ENCODE measurements at regions not wholly inside any gene's neighbourhood (a gene's known extent, or its start where the extent isn't known, plus 50 kb on each side); places are given as distances from the start of the nearest gene placed in this dataset.

- TF ChIP-seq, protein P1, sequence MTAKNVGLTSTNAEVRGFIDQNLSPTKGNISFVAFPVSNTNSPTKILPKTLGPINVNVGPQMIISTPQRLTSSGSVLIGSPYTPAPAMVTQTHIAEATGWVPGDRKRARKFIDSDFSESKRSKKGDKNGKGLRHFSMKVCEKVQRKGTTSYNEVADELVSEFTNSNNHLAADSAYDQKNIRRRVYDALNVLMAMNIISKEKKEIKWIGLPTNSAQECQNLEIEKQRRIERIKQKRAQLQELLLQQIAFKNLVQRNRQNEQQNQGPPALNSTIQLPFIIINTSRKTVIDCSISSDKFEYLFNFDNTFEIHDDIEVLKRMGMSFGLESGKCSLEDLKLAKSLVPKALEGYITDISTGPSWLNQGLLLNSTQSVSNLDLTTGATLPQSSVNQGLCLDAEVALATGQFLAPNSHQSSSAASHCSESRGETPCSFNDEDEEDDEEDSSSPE (CRISPR knock-in tag; IDR thresholded peaks at IDR 0.05), result no peak
- no peak for TF ChIP-seq ZNF605 (CRISPR knock-in tag; IDR thresholded peaks at IDR 0.05)
Measured at GRCh38 chr3:22351806-22352205, 600.8 kb upstream of the ZNF385D start (continued).

DNA sequence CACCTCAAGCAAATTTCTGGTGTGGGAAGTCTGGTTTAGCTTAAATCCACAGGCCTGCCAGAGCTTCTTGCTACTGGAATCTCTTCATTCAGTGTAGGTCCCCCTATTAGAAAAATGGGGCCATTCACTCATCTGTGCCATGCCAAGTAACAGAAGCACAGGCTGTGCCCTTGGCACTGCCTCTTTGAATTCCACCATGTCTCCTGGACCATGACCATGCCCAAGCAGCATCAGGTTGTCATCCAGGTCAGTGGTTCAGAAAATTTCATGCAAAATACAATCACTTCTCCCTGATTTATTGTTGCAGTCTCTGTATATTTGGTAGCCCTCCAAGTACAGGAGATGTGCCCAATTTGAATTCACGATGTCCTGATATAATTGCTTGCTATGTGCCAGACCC is 602.1 kb upstream of the ZNF385D start:
- H3K4me1 ChIP-seq (ENCODE audit: insufficient read depth, low read length), result no peaks in the 10 kb centered on the region
- no peak overlapping the region for H2AFZ ChIP-seq (ENCODE audit: low read length)
- no peaks in the 10 kb centered on the region for H4K20me1 ChIP-seq (ENCODE audit: insufficient read depth, low read length)
- no peak for FAIRE-seq
- BruUV-seq (replicated peaks), result no TSS peak
- no peak for DNase-seq (ENCODE audit: low spot score)
- in situ Hi-C loops (cut with HindIII; ENCODE audit: extremely low pct_ligation_motif_present, low pct_unique_long_range_greater_than_20kb), result no loop called here
- ChIA-PET POLR2A (no interaction called here), CTCF (ENCODE audit: low intra/inter-chr PET ratio, low total read pairs) (no interaction called here)
- no peaks in the 10 kb centered on the region for H3K79me2 ChIP-seq (ENCODE audit: insufficient read depth, low read length)
- no peak overlapping the region for H3K4me3 ChIP-seq (replicated peaks in 1 of 3; ENCODE audit: insufficient read depth in 1 of 3, low read depth in 2 of 3, low read length in 3 of 3)
- no peaks in the 10 kb centered on the region for H3K27me3 ChIP-seq (ENCODE audit: control insufficient read depth in 1 of 2, insufficient read depth in 2 of 2, low read length in 2 of 2)
- no peaks in the 10 kb centered on the region for H3K36me3 ChIP-seq (replicated peaks in 1 of 2; ENCODE audit: control insufficient read depth in 1 of 2, insufficient read depth in 2 of 2, low read length in 2 of 2)
- no peak overlapping the region for H3K4me2 ChIP-seq (ENCODE audit: low read depth, low read length)
- H3K9ac ChIP-seq (ENCODE audit: insufficient read depth, low read depth, low read length), result no peak overlapping the region
- intact Hi-C loops (cut with micrococcal nuclease; ENCODE audit: unreplicated experiment), result no loop called here
- ATAC-seq, result no peak
- no peaks in the 10 kb centered on the region for H3K9me3 ChIP-seq (ENCODE audit: low read length)
- no peak overlapping the region for H3K27ac ChIP-seq (ENCODE audit: extremely low read length, insufficient read depth, low read length)
- 0% methylated on average over 1 of the region's 1 CpG for WGBS (ENCODE audit: low lambda C conversion rate)
- TF ChIP-seq MYC (CRISPR knock-in tag; IDR thresholded peaks at IDR 0.05; ENCODE audit: borderline replicate concordance), result no peak
- TF ChIP-seq, protein P2, sequence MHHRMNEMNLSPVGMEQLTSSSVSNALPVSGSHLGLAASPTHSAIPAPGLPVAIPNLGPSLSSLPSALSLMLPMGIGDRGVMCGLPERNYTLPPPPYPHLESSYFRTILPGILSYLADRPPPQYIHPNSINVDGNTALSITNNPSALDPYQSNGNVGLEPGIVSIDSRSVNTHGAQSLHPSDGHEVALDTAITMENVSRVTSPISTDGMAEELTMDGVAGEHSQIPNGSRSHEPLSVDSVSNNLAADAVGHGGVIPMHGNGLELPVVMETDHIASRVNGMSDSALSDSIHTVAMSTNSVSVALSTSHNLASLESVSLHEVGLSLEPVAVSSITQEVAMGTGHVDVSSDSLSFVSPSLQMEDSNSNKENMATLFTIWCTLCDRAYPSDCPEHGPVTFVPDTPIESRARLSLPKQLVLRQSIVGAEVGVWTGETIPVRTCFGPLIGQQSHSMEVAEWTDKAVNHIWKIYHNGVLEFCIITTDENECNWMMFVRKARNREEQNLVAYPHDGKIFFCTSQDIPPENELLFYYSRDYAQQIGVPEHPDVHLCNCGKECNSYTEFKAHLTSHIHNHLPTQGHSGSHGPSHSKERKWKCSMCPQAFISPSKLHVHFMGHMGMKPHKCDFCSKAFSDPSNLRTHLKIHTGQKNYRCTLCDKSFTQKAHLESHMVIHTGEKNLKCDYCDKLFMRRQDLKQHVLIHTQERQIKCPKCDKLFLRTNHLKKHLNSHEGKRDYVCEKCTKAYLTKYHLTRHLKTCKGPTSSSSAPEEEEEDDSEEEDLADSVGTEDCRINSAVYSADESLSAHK (CRISPR knock-in tag; IDR thresholded peaks at IDR 0.05; ENCODE audit: borderline replicate concordance), result no peak
- TF ChIP-seq AKAP8 (CRISPR knock-in tag; IDR thresholded peaks at IDR 0.05), result no peak
- TF ChIP-seq ATF2 (CRISPR knock-in tag; IDR thresholded peaks at IDR 0.05), result no peak
- no peak for TF ChIP-seq MED8 (CRISPR knock-in tag; IDR thresholded peaks at IDR 0.05; ENCODE audit: insufficient replicate concordance)
- no peak for TF ChIP-seq ZNF710 (CRISPR knock-in tag; IDR thresholded peaks at IDR 0.05; ENCODE audit: borderline replicate concordance)
- no peak for TF ChIP-seq ZNF333 (CRISPR knock-in tag; IDR thresholded peaks at IDR 0.05; ENCODE audit: borderline replicate concordance)
- no peak for TF ChIP-seq SOX6 (IDR thresholded peaks at IDR 0.05)
- TF ChIP-seq SOX6 (CRISPR knock-in tag; IDR thresholded peaks at IDR 0.05), result no peak
- TF ChIP-seq, protein P3, sequence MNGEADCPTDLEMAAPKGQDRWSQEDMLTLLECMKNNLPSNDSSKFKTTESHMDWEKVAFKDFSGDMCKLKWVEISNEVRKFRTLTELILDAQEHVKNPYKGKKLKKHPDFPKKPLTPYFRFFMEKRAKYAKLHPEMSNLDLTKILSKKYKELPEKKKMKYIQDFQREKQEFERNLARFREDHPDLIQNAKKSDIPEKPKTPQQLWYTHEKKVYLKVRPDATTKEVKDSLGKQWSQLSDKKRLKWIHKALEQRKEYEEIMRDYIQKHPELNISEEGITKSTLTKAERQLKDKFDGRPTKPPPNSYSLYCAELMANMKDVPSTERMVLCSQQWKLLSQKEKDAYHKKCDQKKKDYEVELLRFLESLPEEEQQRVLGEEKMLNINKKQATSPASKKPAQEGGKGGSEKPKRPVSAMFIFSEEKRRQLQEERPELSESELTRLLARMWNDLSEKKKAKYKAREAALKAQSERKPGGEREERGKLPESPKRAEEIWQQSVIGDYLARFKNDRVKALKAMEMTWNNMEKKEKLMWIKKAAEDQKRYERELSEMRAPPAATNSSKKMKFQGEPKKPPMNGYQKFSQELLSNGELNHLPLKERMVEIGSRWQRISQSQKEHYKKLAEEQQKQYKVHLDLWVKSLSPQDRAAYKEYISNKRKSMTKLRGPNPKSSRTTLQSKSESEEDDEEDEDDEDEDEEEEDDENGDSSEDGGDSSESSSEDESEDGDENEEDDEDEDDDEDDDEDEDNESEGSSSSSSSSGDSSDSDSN (CRISPR knock-in tag; IDR thresholded peaks at IDR 0.05), result no peak

Measured in HepG2 (cell line).